GM12878 (cell line): ENCODE measurements at regions not wholly inside any gene's neighbourhood (a gene's known extent, or its start where the extent isn't known, plus 50 kb on each side); places are given as distances from the start of the nearest gene placed in this dataset.

ENCODE experiments used
- RAD51 ChIP-seq: fragments of 450-650 bp; IDR thresholded peaks from 2 replicates; pipeline ENCODE4 v1.6.1; 2016; ENCODE audit warnings: moderate library complexity, mild to moderate bottlenecking, inconsistent platforms
- SMC3 ChIP-seq: IDR thresholded peaks from 2 replicates; pipeline ENCODE4 v1.6.1; 2011; ENCODE audit warnings: low read length, improper control_type of control experiment, borderline replicate concordance
- YY1 ChIP-seq: IDR thresholded peaks from 2 replicates; pipeline ENCODE4 v1.6.1; 2011; ENCODE audit warnings: low read depth, mild to moderate bottlenecking, low read length
- TF ChIP-seq, protein P1 (sequence below): fragments of 450-650 bp; IDR thresholded peaks from 2 replicates; pipeline ENCODE4 v1.6.1; 2017; ENCODE audit warnings: mild to moderate bottlenecking
- TF ChIP-seq, protein P2 (sequence below), 3 experiments: IDR thresholded peaks in 2 of 3; conservative IDR thresholded peaks in 1 of 3; 2 replicates each; pipeline ENCODE4 v1.5.1; 2011; ENCODE audit warnings: low read depth in 3 of 3, low read length in 3 of 3, mild to moderate bottlenecking in 3 of 3, control low read depth in 2 of 3, moderate library complexity in 2 of 3, inconsistent platforms in 1 of 3, mixed read lengths in 1 of 3; ENCODE audit not compliant: control insufficient read depth in 2 of 3, insufficient read depth in 1 of 3; ENCODE audit errors: extremely low read depth in 1 of 3
- TF ChIP-seq, protein P3 (sequence below): fragments of 450-650 bp; formaldehyde crosslinking; IDR thresholded peaks from 2 replicates; pipeline ENCODE4 v1.4.0; 2022; ENCODE audit warnings: mild to moderate bottlenecking, moderate library complexity
- TF ChIP-seq, protein P4 (sequence below): IDR thresholded peaks from 2 replicates; pipeline ENCODE4 v1.6.1; 2011; ENCODE audit warnings: low read depth, low read length, improper control_type of control experiment, borderline replicate concordance

DNA sequence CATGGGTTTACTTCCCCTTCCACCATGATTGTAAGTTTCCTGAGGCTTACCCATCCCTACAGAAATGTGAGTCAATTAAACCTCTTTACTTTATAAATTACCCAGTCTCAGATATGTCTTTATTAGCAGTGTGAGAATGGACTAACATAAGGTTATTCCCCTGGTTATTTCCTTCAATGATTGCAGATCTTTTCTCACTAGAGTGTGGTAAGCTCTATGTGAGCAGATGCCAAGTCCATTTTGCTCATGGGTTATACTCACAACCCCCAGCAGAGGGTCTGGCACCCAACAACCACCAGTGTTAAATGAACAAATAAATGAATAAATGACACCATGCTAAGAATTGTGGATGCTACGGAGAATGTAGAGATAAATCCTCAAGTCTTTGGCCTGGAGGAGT is 472.8 kb downstream of the LIG4 start:
- TF ChIP-seq, protein P1, sequence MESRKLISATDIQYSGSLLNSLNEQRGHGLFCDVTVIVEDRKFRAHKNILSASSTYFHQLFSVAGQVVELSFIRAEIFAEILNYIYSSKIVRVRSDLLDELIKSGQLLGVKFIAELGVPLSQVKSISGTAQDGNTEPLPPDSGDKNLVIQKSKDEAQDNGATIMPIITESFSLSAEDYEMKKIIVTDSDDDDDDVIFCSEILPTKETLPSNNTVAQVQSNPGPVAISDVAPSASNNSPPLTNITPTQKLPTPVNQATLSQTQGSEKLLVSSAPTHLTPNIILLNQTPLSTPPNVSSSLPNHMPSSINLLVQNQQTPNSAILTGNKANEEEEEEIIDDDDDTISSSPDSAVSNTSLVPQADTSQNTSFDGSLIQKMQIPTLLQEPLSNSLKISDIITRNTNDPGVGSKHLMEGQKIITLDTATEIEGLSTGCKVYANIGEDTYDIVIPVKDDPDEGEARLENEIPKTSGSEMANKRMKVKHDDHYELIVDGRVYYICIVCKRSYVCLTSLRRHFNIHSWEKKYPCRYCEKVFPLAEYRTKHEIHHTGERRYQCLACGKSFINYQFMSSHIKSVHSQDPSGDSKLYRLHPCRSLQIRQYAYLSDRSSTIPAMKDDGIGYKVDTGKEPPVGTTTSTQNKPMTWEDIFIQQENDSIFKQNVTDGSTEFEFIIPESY: no peak
- TF ChIP-seq, protein P2, sequence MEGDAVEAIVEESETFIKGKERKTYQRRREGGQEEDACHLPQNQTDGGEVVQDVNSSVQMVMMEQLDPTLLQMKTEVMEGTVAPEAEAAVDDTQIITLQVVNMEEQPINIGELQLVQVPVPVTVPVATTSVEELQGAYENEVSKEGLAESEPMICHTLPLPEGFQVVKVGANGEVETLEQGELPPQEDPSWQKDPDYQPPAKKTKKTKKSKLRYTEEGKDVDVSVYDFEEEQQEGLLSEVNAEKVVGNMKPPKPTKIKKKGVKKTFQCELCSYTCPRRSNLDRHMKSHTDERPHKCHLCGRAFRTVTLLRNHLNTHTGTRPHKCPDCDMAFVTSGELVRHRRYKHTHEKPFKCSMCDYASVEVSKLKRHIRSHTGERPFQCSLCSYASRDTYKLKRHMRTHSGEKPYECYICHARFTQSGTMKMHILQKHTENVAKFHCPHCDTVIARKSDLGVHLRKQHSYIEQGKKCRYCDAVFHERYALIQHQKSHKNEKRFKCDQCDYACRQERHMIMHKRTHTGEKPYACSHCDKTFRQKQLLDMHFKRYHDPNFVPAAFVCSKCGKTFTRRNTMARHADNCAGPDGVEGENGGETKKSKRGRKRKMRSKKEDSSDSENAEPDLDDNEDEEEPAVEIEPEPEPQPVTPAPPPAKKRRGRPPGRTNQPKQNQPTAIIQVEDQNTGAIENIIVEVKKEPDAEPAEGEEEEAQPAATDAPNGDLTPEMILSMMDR (IDR thresholded peaks at IDR 0.05 in 2 of 3, conservative IDR thresholded peaks at IDR 0.05 in 1 of 3; ENCODE audit: control insufficient read depth in 2 of 3, extremely low read depth in 1 of 3, insufficient read depth in 1 of 3, low read depth in 3 of 3, low read length in 3 of 3): no peak
- TF ChIP-seq, protein P3, sequence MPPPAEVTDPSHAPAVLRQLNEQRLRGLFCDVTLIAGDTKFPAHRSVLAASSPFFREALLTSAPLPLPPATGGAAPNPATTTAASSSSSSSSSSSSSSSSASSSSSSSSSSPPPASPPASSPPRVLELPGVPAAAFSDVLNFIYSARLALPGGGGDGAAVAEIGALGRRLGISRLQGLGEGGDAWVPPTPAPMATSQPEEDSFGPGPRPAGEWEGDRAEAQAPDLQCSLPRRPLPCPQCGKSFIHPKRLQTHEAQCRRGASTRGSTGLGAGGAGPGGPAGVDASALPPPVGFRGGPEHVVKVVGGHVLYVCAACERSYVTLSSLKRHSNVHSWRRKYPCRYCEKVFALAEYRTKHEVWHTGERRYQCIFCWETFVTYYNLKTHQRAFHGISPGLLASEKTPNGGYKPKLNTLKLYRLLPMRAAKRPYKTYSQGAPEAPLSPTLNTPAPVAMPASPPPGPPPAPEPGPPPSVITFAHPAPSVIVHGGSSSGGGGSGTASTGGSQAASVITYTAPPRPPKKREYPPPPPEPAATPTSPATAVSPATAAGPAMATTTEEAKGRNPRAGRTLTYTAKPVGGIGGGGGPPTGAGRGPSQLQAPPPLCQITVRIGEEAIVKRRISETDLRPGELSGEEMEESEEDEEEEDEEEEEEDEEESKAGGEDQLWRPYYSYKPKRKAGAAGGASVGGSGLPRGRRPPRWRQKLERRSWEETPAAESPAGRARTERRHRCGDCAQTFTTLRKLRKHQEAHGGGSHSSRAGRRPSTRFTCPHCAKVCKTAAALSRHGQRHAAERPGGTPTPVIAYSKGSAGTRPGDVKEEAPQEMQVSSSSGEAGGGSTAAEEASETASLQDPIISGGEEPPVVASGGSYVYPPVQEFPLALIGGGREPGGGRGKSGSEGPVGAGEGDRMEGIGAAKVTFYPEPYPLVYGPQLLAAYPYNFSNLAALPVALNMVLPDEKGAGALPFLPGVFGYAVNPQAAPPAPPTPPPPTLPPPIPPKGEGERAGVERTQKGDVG (CRISPR knock-in tag): no peak
- no peak for TF ChIP-seq RAD51
- TF ChIP-seq YY1: no peak
- TF ChIP-seq SMC3: no peak
- TF ChIP-seq, protein P4, sequence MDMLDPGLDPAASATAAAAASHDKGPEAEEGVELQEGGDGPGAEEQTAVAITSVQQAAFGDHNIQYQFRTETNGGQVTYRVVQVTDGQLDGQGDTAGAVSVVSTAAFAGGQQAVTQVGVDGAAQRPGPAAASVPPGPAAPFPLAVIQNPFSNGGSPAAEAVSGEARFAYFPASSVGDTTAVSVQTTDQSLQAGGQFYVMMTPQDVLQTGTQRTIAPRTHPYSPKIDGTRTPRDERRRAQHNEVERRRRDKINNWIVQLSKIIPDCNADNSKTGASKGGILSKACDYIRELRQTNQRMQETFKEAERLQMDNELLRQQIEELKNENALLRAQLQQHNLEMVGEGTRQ: no peak
